B cell (primary cell): ENCODE measurements at regions not wholly inside any gene's neighbourhood (a gene's known extent, or its start where the extent isn't known, plus 50 kb on each side); places are given as distances from the start of the nearest gene placed in this dataset.

Experiments used
- ATAC-seq: fragments of 200-7000 bp; cut with Tn5 transposase; one replicate; pipeline ENCODE4 v1.10.0; 2021; ENCODE audit warnings: low read depth, mild to moderate bottlenecking, moderate number of reproducible peaks, moderate library complexity
- CTCF ChIA-PET: fragments of 350-600 bp; sonication (Branson Sonifier 250); formaldehyde crosslinking; loops from one replicate; lab custom pipeline; 2021; ENCODE audit warnings: antibody characterized with exemption, inconsistent platforms; lab: Charles Lee
- POLR2A ChIA-PET: fragments of 350-600 bp; sonication (Branson Sonifier 250); formaldehyde crosslinking; loops from one replicate; lab custom pipeline; 2021; ENCODE audit warnings: antibody characterized with exemption; lab: Charles Lee
- DNase-seq: peaks from one replicate; pipeline ENCODE4 v3.0.0; 2013
- H2AFZ ChIP-seq: 2 replicates; pipeline ENCODE4 v1.6.1; 2012; ENCODE audit warnings: mild to moderate bottlenecking, low read depth, low read length; ENCODE audit not compliant: insufficient read depth, poor library complexity, severe bottlenecking
- H3K27ac ChIP-seq, 2 donors: 1 replicate in 1 of 2; 2 replicates in 1 of 2; pipeline ENCODE4 v1.5.1; 2012 to 2013; ENCODE audit warnings: low read length in 2 of 2, mild to moderate bottlenecking in 2 of 2, moderate library complexity in 1 of 2
- H3K27me3 ChIP-seq, 4 experiments: fragments of 200-600 bp in 1 of 4; sonication (generic) in 1 of 4; replicated peaks in 1 of 4; 1 replicate in 2 of 4; 2 replicates in 2 of 4; pipeline versions ENCODE4 v1.6.1 to v1.7.0; 2013 to 2016; ENCODE audit warnings: low read length in 3 of 4, mild to moderate bottlenecking in 2 of 4, mixed read lengths in 1 of 4, moderate library complexity in 1 of 4; ENCODE audit not compliant: insufficient read depth in 4 of 4, control insufficient read depth in 3 of 4; ENCODE audit errors: control extremely low read depth in 1 of 4
- H3K36me3 ChIP-seq, 2 experiments: replicated peaks in 1 of 2; 1 replicate in 1 of 2; 2 replicates in 1 of 2; pipeline versions ENCODE4 v1.6.1 to v1.7.1; 2013; ENCODE audit warnings: low read length in 1 of 2; ENCODE audit not compliant: insufficient read depth in 2 of 2, control insufficient read depth in 1 of 2; ENCODE audit errors: control extremely low read depth in 1 of 2, extremely low read depth in 1 of 2
- H3K4me1 ChIP-seq, 2 donors: fragments of 200-600 bp in 1 of 2; sonication (generic) in 1 of 2; 1 replicate in 1 of 2; 2 replicates in 1 of 2; pipeline versions ENCODE4 v1.5.1 to v1.6.1; 2013 to 2017; ENCODE audit warnings: low read length in 2 of 2; ENCODE audit not compliant: control insufficient read depth in 2 of 2, insufficient read depth in 2 of 2
- H3K4me2 ChIP-seq: replicated peaks from 2 replicates; pipeline ENCODE3; 2012; ENCODE audit warnings: mild to moderate bottlenecking, low read depth, low read length; ENCODE audit not compliant: poor library complexity, severe bottlenecking
- H3K4me3 ChIP-seq, 5 experiments: fragments of 200-600 bp in 1 of 5; sonication (generic) in 1 of 5; 1 replicate in 3 of 5; 2 replicates in 2 of 5; pipeline versions ENCODE4 v1.5.1 to v1.7.0; 2011 to 2016; ENCODE audit warnings: low read length in 4 of 5, mild to moderate bottlenecking in 4 of 5, low read depth in 2 of 5, control low read depth in 1 of 5, moderate library complexity in 1 of 5; ENCODE audit not compliant: insufficient read depth in 1 of 5; ENCODE audit errors: control extremely low read depth in 1 of 5, extremely low read depth in 1 of 5
- H3K79me2 ChIP-seq: fragments of 200-600 bp; sonication (generic); one replicate; pipeline ENCODE4 v1.6.0; 2016; ENCODE audit warnings: low read length; ENCODE audit not compliant: control insufficient read depth, insufficient read depth
- H3K9ac ChIP-seq: fragments of 200-600 bp; sonication (generic); 2 replicates; pipeline ENCODE4 v1.6.1; 2017; ENCODE audit warnings: mild to moderate bottlenecking, low read length, moderate library complexity
- H3K9me3 ChIP-seq, 3 donors: one replicate each; pipeline versions ENCODE4 v1.6.1 to v1.7.1; 2013; ENCODE audit warnings: low read length in 2 of 3; ENCODE audit not compliant: control insufficient read depth in 2 of 3, insufficient read depth in 1 of 3; ENCODE audit errors: control extremely low read depth in 1 of 3
- H4K20me1 ChIP-seq: 2 replicates; pipeline ENCODE4 v1.6.0; 2012; ENCODE audit warnings: mild to moderate bottlenecking, low read length; ENCODE audit not compliant: insufficient read depth, control insufficient read depth, poor library complexity, severe bottlenecking
- H3K27ac Mint-ChIP-seq: one replicate; pipeline ENCODE4 v1.8.0; 2021; ENCODE audit warnings: mixed read lengths
- H3K27me3 Mint-ChIP-seq: one replicate; pipeline ENCODE4 v1.8.0; 2021; ENCODE audit warnings: mixed read lengths
- H3K4me1 Mint-ChIP-seq: one replicate; pipeline ENCODE4 v1.8.0; 2021; ENCODE audit warnings: mixed read lengths
- H3K4me3 Mint-ChIP-seq: one replicate; pipeline ENCODE4 v1.8.0; 2021; ENCODE audit warnings: mixed read lengths
- H3K9me3 Mint-ChIP-seq: one replicate; pipeline ENCODE4 v1.8.0; 2022; ENCODE audit warnings: mixed read lengths; ENCODE audit not compliant: insufficient read depth
- CTCF ChIP-seq: fragments of 200-600 bp; IDR thresholded peaks from one replicate; pipeline ENCODE4 v1.8.0; 2022; ENCODE audit warnings: antibody characterized with exemption, mild to moderate bottlenecking
- EZH2 ChIP-seq: IDR thresholded peaks from 2 replicates; pipeline ENCODE4 v1.6.1; 2012; ENCODE audit warnings: borderline replicate concordance, low read depth, mild to moderate bottlenecking, moderate library complexity, low read length; ENCODE audit not compliant: insufficient read depth, poor library complexity, severe bottlenecking
- WGBS: methylation state at CpG from one replicate; pipeline ENCODE4 v1.1.5; 2013; ENCODE audit warnings: missing lambda C conversion rate; ENCODE audit not compliant: insufficient coverage; 5-methylcytosine and 5-hydroxymethylcytosine counted together
- intact Hi-C: fragments of 100-400 bp; cut with micrococcal nuclease; formaldehyde crosslinking; loops from one replicate; pipeline ENCODE4 v1.10.0; 2022

GRCh38 chr1:60886793-60887331 lies 195.5 kb upstream of the NFIA start:
- TF ChIP-seq CTCF: no peak
- TF ChIP-seq EZH2: no peak
- 79% methylated on average over 4 of the region's 6 CpGs for WGBS
- no peaks in the 10 kb centered on the region for H4K20me1 ChIP-seq
- Mint-ChIP-seq H3K27me3 (no peaks in the 10 kb centered on the region), H3K4me1 (no peaks in the 10 kb centered on the region), H3K27ac (no peak overlapping the region), H3K4me3 (no peak overlapping the region), H3K9me3 (no peaks in the 10 kb centered on the region)
- no peaks in the 10 kb centered on the region for H3K27me3 ChIP-seq
- DNase-seq (no peak), ATAC-seq (no peak)
- no peak overlapping the region for H3K9ac ChIP-seq
- intact Hi-C loops: no loop called here
- H3K27ac ChIP-seq: no peak overlapping the region
- ChIA-PET CTCF (no interaction called here), POLR2A (no interaction called here)
- H3K79me2 ChIP-seq: no peaks in the 10 kb centered on the region
- H3K36me3 ChIP-seq: no peaks in the 10 kb centered on the region
- H3K9me3 ChIP-seq: no peaks in the 10 kb centered on the region
- H3K4me2 ChIP-seq: no peak overlapping the region
- H3K4me3 ChIP-seq: no peak overlapping the region
- H3K4me1 ChIP-seq: no peaks in the 10 kb centered on the region
- H2AFZ ChIP-seq: no peak overlapping the region

- Histone ChIP-seq H2AFZ (no peak overlapping the region), H3K4me3 (no peak overlapping the region), H3K79me2 (no peaks in the 10 kb centered on the region), H3K27me3 (no peaks in the 10 kb centered on the region), H3K27ac (no peak overlapping the region), H3K4me2 (no peak overlapping the region), H3K9me3 (no peaks in the 10 kb centered on the region), H3K4me1 (no peaks in the 10 kb centered on the region), H3K36me3 (no peaks in the 10 kb centered on the region), H3K9ac (no peak overlapping the region), H4K20me1 (no peaks in the 10 kb centered on the region)
- ChIA-PET POLR2A (no interaction called here), CTCF (no interaction called here)
- DNase-seq: no peak
- no peak for ATAC-seq
- Mint-ChIP-seq H3K9me3 (no peaks in the 10 kb centered on the region), H3K4me3 (no peak overlapping the region), H3K27me3 (no peaks in the 10 kb centered on the region), H3K4me1 (no peaks in the 10 kb centered on the region), H3K27ac (no peak overlapping the region)
- intact Hi-C loops: no loop called here
- no peak for TF ChIP-seq EZH2
- TF ChIP-seq CTCF: no peak
- no CpG with 5 or more reads among the region's 1 CpG for WGBS
These were observed 196.3 kb upstream of the NFIA start for GRCh38 chr1:60886090-60886489.
